ENCODE measurements at regions not wholly inside any gene's neighbourhood (a gene's known extent, or its start where the extent isn't known, plus 50 kb on each side); places are given as distances from the start of the nearest gene placed in this dataset.
"Not testable (repeated sequence)": the region's sequence is repeated elsewhere in the genome, so short reads cannot be mapped to it uniquely, and the experiment has no call there.

DNA sequence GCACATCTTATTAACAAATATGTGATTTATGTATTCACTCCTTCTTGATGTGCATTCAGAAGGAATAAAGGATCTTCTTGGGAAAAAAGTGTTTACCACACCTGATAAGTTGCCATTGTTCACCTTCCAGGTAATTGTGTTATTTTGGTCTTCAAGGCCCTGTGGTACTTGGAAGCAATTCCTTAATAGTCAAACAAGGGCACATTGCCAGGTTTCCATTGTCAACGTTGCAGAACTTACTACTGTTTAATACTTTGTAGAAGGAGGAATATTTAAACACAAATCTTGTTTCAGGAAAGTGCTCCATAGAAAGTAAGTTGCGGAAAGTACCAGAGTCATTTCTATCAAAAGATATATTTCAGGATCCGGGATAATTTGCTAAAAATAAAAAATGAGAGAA lies 129.5 kb upstream of the SGK1 start:
- DNase-seq, result peak in 1 of 3 experiments; percentile 21

DNA sequence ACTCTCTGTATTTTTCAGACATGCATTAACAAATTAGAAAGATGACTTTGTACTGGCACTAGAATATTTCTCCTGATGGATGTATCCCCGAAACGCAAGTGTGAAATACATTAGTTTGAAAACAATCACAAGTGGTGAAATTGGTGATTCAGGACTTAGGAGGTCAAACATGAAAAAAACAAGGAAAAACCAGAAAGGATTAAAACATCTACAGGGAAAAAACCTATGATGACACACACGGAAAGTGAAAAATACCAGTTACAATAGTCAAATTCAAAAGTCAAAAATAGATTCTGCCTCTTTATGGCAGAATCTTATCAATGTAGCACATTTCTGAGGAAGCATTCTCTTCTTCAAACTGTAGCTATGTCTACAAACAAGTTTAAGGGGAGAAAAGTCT lies 129.0 kb upstream of the SGK1 start:
- DNase-seq, result no peak

DNA sequence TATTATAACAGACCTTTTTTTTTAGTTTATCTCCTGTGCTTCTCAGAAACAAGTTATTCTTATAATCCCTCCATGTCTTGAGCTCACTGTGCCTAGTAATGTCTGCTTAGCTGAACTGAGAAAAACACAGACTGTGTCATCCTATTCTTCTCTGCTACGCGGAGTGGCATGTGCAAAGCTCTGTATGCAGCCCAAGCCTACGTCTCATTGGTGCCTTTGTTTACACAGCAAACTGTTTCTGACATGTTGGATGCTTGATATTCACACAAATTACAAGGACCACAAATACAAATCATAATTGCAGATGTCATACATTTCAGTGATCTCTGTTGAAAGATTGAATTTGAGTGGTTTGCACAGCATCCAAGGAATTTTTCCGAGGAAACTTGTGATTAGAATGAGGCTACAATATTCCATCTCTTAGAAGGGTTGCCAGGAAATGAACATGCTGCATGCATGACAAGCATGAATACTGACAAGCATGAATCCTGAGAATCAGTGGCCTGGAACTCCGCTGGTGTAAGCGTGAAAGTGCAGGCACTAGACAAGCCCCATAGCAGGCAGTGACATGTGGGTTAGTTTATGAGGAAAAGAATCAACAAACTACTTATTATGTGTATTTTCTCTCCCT lies 128.4 kb upstream of the SGK1 start:
- peak; percentile 6 to 82 (median 63) for DNase-seq

DNA sequence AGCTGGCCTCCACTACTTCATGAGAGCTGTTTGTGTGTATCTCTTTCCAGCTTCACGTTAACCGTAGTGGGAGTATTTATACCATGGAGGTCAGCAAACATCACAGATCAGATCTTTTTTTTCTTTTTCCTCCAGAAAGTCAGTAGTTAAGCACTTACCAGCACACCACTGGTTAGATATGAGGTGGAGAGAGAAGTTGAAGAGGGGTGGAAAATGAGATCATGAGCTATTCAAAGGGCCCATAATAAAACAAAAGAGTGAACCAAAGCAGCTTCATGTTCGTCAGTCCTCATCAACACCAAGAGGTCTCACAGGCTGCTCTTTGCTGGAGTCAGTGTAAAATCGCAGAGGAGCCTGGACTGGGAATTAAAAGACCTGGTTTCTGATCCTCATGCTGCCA lies 125.1 kb upstream of the SGK1 start:
- no peak for DNase-seq

DNA sequence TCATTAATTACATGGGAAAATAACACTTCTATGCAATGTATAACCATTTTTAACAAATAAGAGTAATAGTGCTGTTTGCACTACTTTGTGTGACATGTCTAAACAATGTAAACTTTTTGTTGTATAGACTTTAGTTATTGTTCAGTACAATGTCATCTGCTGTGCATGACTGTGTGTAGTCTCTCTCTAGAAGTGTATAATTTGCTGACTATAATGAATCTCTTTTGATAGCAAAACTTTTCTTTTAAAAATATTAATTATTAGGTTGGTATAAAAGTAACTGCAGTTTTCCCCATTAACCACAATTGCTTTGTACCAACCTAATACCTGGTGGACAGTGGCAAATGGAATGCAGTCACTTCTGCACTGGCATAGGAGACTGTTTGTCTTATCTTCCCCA lies 124.2 kb upstream of the SGK1 start:
- no peak for DNase-seq

DNA sequence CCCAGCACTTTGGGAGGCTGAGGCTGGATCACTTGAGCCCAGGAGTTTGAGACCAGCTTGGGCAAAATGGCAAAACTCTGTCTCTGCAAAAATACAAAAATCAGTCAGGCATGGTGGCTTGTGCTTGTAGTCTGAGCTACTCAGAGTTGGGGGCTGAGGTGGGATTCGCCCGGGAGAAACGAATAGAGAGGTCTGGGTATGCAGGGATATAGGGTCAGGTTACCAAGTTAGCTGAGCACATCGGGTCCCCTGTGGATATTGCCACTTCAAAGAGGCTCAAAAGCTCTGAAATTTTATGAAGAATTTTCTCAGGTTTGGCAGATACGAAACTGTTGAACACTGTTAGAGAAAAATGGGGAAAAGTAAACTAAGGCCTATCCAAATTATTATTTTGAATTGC lies 120.9 kb upstream of the SGK1 start:
- no peak for DNase-seq

DNA sequence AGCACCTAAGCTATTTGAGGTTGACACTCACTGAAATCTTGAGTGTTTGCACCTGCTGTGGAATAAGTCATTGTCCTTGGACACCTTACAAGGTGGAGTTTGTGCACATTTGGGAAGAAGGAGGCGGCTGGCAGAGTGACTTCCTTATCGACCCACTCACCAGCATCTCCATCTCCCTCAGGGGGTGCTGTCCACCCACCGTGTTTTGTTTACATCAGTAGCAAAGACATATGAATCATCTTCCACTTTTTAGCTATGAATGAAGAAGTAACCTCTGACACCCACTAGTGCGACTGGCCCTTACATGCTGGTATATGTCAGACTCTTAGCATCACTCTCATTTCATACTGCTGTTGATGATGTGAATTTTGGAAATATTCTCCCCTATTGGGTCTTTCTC lies 119.5 kb upstream of the SGK1 start:
- no peak for DNase-seq

DNA sequence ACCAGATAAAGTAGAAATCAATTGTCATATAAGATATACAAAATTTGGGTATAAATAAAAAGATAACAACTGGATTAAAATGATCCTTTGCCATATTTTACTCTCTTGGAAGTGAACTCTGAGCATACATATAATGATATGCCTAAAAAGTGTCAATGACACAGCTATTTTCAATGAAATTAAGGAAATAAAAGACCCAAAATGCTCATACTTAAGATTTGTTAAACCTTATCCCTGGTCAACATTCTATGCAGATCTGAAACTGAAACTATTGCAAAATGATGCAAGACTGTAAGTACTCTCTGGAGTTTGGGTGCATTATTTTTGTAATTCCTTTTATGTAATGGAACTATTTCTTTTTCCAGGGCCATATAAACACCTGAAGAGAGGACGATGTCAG lies 119.0 kb upstream of the SGK1 start:
- DNase-seq, result no peak

DNA sequence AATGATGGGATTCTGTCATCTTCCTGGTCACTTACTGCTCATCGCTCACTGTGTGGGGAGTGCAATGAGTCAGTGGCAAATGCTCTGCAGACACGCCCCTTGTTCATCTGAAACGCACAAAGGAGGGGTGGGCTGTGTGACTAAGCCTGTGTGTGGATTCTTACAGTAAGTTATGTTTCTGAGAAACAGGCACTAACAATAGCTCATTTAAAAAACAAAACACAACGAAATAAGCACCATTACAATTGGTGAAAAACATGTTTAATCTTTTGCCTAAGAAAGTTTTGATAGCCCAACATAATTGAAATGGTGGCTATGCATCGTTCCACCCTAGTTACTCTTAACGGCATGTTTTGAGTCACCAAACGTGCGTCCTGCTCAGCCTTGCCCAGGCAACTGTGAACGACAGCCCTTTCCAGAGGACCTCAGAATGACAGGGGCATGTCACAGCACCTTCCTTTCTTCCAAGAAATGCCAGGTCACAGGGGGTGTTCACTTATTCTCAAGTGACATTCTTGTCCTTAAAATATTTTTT lies 118.4 kb upstream of the SGK1 start:
- no peak for DNase-seq

DNA sequence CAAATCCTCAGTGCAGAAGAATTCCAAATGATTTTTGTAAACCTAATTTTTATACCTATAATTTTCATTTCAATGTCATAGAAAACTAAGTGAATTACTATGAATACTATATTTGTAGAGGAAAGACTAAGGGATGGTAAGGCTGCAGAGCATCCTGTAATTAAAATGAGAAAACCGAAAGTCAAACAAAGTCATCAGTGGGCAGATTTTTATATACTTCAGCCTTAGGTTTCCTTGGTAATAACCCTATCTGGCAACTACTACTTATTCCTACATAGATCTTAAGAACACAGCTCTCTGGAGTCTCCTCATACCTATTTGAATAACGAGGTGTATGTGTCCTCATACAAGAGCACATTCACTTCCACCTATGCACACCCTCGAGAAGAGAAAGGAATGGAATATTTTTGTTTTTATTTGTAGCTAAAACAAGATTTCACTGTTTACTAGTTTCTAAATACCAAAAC lies 117.9 kb upstream of the SGK1 start:
- no peak for DNase-seq

DNA sequence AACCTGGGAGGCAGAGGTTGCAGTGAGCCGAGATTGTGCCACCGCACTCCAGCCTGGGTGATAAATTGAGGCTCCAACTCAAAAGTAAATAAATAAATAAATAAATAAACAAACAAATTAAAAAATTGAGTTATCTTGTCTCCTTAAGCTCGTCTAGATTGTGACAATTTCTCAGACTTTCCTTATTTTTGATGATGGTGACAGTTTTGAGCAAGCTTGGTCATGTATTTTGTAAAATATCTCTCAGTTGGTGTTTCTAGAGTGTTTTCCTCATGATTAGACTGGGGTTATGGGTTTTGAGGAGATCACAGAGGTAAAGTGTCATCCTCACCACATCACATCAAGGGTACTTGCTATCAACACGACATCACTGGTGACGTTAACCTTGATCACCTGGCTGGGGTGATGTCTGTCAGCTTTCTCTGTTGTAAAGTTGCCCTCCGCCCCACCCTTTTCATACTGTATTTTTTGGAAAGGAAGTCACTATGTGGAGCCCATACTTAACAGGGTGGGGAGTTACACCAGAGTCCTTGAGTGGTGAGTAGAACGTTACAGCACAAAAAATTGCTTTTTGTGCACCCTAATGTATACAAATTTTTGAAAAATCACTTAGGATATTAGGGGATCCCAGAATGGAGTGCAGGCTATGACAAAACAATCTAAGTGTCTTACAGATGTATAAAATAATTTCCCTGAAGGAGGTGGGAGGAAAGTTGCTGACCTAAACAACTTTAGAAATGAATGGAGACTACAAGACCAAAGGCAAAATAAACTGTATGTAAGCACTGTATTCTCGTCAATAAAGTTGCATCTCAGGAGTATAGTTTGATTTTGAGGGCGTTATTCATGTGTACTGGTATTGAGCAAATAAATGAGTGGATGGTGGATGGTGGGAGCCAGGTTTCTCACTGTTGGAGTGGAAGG lies 116.4 kb upstream of the SGK1 start:
- DNase-seq, result no peak

DNA sequence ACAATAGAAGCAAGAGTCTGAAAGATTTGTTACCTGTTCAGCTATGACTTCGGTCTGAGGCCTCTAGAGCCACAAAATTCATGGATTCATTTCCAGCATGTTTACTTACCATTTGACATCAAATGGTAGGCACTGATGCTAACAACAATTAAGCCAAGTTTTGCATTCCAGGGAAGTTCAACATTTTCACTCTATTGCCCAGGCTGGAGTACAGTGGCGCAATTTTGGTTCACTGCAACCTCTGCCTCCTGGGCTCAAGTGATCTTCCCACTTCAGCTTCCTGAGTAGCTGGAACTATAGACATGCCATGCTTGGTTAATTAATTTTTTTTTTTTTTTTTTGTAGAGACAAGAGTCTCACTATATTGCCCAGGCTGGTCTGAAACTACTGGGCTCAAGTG lies 114.1 kb upstream of the SGK1 start:
- DNase-seq, result no peak

DNA sequence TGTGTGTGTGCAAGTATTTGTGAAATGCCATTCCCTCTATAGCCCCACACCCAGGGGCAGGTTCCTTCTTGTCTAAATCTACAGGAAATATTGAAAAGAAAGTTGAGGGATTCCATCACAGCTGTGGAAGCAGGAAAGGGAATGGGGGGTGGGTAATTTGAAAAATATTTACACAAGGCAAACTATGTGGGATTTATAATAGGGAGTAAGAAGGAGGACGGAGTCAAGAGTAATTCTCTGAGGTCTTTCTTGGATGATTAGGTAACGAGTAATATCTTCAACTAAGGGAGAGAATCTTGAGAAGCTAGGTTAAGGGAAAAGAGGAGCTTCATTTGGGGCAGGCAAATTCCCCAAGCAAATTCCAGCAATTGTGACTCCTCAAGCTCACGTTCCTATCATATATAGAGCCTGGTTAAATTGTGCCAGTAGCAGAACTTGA lies 113.5 kb upstream of the SGK1 start:
- no peak for DNase-seq

DNA sequence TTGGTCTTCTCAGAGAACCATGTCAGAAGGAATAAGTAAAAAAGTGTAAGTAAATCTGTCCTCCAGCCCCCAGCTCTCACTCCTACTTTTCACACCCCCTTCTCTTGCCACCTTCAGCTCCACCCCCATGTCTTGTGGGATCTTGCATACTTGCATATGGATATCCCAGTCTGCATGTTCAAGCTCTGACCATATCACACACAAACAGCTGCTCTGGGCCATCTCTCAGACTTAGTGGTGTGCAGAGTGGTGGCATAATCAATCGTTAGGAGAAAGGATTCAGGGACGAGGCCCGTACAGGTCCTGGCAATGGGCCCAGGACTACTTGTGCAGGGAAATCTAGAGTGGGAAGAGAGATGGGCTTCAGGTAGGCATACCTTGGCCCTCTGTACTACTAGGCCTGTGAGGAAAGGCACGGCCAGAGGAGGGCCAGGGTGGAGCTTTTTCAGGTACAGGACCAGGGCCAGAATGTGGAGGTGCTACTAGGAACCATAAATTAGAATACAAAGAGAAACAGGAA lies 112.0 kb upstream of the SGK1 start:
- DNase-seq, result no peak

DNA sequence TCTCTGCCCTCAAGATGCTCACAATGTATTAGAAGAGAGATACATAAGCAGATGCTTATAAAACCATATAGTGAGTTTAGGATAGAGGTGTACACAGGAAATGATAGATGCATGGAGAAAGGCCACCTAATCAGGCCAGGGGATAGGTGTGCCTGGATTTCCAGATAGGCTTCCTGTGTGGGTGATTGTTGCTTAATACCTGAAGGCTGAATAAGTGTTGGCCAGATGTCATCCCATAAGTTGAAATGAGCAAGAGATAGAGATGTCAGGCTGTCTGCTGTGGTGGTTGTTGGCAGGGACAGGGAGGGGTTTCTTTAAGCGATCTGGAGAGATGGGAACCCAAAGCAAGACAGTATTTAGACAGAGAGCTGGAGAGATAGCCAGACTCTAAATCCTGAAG lies 109.8 kb upstream of the SGK1 start:
- DNase-seq, result no peak

DNA sequence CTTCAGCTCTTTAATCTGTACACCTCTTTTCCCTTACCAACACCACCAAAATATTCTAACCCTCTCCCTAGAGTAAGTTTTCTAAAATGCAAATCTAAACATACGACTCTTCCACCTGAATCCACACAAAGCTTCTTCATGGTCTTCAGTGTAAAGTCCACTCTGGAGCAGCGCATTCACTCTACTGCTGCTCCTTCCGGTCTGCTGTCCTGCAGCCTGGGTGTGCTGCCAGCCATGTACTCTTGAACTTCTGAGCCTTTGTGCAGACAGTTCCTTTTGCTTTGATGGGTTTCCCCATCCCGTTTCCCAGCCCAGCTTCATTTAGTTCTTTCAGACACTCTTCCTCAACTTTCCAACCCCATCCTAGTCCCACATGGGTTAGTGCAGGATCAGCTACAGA lies 108.7 kb upstream of the SGK1 start:
- DNase-seq, result no peak

DNA sequence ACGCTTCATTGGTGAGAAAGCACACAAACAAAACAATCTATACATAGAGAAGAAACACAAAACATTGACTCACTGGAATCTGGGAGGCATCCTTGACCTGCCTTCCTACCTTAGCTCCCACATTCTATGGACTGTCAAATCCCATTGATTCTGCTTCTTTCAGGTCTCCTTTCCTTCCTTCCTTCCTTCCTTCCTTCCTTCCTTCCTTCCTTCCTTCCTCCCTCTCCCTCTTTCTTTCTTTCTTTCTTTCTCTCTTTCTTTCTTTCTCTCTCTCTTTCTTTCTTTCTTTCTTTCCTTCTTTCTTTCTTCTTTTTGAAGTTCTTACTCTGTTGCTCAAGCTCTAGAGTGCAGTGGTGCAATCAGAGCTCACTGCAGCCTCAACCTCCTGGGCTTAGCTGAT lies 108.0 kb upstream of the SGK1 start:
- not testable (repeated sequence) for DNase-seq

DNA sequence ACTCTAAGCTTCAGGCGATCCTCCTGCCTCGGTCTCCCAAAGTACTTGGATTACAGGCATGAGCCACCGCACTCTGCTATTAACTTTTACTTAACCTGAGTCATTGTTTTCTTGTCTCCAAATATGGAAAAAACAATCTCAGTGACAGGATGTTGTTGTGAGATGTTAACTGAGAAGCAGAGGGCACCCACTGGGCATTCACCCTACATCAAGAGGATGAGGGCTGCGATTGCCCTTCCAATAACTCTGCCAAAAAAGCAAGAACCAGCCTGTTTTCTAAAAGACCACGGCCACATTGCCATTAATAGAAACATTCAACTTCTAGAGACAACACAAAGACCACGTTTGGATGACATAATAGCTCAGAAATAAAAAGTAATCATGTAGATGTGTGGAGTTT lies 107.6 kb upstream of the SGK1 start:
- DNase-seq, result no peak

DNA sequence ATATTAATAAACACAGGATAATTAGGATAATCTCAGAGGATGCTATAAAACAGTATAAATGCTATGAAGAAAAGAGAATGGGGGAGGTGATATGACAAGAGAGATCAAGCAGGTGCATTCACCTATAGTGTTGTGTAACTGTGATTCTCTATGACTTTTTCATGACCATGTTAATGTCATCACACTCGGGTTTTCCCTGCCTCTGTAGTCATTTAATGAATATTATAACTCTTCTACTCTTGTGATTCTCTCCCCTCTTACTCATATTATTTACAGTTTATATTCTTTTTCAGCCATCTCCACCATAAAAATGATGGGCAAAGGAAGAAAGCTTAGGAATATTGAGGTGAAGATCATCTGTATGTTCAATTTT lies 106.9 kb upstream of the SGK1 start:
- DNase-seq, result no peak

DNA sequence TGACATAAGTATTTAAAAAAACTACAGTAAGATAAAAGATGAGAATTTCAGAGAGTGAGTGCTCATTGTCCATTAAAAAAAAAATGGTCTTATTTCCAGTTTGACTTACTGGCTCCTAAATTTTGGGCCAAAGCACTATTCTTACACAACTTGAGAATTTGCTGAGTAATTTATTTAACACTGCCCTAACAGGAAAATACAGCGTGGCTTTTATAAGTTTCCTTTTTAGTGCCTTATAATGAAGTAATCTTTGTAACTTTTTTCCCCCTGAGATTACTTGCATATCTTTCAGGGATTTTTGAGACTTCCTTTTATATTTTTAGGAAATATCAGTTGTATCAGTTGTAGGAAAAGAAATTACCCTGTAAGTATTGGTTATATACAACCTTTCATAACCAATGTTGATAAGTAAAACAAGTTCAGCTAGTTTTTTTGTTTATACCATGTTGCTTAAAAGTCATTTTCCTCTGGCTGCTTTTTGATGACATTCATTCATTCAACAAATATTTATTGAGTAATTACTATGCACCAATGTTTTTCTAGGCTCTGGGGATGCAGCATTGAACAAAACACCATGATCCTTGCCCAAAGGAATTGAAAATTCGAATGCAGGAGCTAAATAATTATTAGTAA lies 106.4 kb upstream of the SGK1 start:
- no peak for DNase-seq

DNA sequence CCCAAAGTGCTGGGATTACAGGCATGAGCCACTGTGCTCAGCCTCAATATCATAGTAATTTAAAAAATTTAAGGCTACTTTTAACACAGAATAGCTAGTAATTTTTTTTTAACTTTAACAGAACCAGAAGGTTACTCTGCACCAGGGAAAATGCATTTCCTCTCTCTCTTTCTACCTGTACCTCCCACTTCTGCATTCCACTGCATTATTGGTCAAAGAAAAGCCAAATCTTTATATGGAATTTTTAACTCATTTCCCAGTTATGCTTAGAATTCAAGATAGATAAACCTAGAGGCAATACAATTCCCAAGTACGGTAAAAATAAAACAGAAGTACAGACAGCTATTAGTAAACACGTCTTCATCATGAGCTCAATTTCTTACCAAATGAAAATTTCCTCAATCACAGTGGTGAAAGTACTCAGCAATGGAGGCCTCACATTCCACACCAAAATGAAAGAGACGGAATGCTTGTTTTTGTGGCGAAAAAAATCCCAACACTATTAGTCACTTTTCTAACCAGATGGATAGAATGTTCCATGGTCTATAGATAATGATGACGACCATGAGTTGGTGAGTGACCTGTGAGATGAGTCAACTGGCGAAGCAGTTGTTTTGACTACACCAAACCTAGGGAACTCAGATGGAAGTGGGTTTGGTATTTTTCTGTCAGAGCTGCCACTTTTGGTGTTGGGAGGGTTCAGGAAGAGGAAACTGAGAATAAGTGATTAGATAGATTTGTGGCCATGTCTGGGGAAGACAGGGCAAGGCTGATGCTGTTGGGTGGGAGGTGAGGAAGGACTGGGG lies 104.7 kb upstream of the SGK1 start:
- DNase-seq, result no peak

DNA sequence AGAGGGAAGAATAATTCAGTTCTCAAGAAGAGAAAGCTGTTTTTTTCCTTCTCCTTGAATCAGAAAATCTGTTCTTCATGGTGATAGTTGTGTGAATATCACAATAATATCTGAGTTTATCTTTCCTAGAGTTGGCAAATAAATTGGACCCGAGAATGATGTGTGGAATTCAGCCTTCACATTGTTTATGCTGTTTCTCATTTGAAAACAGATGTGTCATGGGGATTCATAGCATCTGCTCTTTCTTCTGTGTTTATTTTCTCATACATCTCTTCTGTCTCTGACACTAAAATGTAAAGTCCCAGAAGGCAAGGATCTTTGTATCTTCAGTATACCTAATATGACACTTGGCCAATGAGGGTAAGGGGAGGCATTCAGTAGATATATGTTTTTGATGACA lies 103.6 kb upstream of the SGK1 start:
- no peak for DNase-seq

Data from NCI-H1417 (cell line).